ENCODE measurements at regions not wholly inside any gene's neighbourhood (a gene's known extent, or its start where the extent isn't known, plus 50 kb on each side); places are given as distances from the start of the nearest gene placed in this dataset.
A peak's percentile ranks its signal among the peaks of the same experiment; 100 is the strongest.

DNA sequence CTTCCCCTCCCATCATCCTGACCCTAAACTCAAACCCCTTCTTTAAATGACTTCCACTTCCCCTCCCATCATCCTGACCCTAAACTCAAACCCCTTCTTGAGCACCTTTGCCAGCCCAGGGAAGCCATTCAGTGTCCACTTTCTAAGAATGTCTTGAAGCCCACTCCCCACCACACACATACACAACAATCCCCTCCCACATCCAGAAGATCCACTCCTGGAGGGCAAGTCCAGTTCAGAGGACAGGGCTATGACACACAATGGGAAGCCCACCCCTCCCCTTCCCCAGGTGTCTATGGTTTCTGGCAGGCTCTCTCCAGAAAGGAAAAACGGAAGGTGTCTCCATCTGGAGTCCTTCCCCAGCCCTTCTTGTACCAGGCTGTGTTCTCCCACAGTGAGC, 117.1 kb downstream of the KCNA5 start:
- TF ChIP-seq, protein P1, sequence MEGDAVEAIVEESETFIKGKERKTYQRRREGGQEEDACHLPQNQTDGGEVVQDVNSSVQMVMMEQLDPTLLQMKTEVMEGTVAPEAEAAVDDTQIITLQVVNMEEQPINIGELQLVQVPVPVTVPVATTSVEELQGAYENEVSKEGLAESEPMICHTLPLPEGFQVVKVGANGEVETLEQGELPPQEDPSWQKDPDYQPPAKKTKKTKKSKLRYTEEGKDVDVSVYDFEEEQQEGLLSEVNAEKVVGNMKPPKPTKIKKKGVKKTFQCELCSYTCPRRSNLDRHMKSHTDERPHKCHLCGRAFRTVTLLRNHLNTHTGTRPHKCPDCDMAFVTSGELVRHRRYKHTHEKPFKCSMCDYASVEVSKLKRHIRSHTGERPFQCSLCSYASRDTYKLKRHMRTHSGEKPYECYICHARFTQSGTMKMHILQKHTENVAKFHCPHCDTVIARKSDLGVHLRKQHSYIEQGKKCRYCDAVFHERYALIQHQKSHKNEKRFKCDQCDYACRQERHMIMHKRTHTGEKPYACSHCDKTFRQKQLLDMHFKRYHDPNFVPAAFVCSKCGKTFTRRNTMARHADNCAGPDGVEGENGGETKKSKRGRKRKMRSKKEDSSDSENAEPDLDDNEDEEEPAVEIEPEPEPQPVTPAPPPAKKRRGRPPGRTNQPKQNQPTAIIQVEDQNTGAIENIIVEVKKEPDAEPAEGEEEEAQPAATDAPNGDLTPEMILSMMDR (IDR thresholded peaks at IDR 0.05), result no peak
- no peak for TF ChIP-seq POLR2AphosphoS5 (IDR thresholded peaks at IDR 0.05; ENCODE audit: insufficient read depth in 1 of 2, low read depth in 1 of 2)
- Histone ChIP-seq H3K4me3 (no peak overlapping the region), H3K36me3 (no peaks in the 10 kb centered on the region), H3K9me3 (no peaks in the 10 kb centered on the region), H3K4me1 (no peaks in the 10 kb centered on the region), H3K27me3 (no peaks in the 10 kb centered on the region), H3K27ac (no peak overlapping the region)
- DNase-seq (ENCODE audit: extremely low spot score in 2 of 2), result peak in 1 of 2 donors; percentile 67
- intact Hi-C loops (cut with DNase I), result no loop called here

GRCh38 chr12:5163661-5164060, 120.0 kb downstream of the KCNA5 start:
- no peak overlapping the region for H3K4me3 ChIP-seq
- intact Hi-C loops (cut with DNase I), result no loop called here
- TF ChIP-seq POLR2AphosphoS5 (IDR thresholded peaks at IDR 0.05; ENCODE audit: insufficient read depth in 1 of 2, low read depth in 1 of 2), result no peak
- no peak for TF ChIP-seq POLR2A (IDR thresholded peaks at IDR 0.05)
- TF ChIP-seq, protein P1 (IDR thresholded peaks at IDR 0.05), result no peak

GRCh38 chr12:5165296-5165970, 121.8 kb downstream of the KCNA5 start:
- intact Hi-C loops (cut with DNase I), result no loop called here
- TF ChIP-seq POLR2AphosphoS5 (IDR thresholded peaks at IDR 0.05; ENCODE audit: insufficient read depth in 1 of 2, low read depth in 1 of 2) (no peak), POLR2A (IDR thresholded peaks at IDR 0.05) (no peak)
- TF ChIP-seq, protein P1 (IDR thresholded peaks at IDR 0.05), result no peak

More at GRCh38 chr12:5163661-5164060, 120.0 kb downstream of the KCNA5 start:
- Histone ChIP-seq H3K9me3 (no peaks in the 10 kb centered on the region), H3K27me3 (no peaks in the 10 kb centered on the region), H3K4me1 (peaks cover 5% of the 10 kb centered on the region), H3K27ac (no peak overlapping the region), H3K36me3 (no peaks in the 10 kb centered on the region)
- DNase-seq (ENCODE audit: extremely low spot score in 2 of 2), result no peak

DNA sequence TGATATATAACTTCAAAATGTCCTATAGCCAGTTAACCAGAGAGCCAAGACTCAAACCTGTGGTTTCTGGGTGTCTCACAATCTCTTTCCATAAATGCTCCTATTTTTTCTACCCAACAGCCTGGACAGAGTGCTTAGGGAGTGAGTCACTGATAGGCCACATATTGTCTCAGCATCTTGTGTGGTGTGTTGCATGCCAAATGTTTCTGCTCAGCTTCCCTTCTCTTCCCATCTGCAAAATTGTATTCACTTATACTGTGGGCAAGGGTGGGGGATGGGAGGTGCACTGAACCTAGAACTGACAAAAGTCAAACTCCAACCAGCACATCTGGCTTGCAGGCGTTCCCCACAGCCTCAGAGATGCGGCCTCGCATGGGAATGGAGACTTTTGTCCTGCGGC, 123.3 kb downstream of the KCNA5 start:
- H3K27ac ChIP-seq, result no peak overlapping the region
- peaks cover 5% of the 10 kb centered on the region for H3K4me1 ChIP-seq
- intact Hi-C loops (cut with DNase I), result no loop called here
- H3K36me3 ChIP-seq, result no peaks in the 10 kb centered on the region
- no peak for DNase-seq (ENCODE audit: extremely low spot score in 2 of 2)
- no peaks in the 10 kb centered on the region for H3K27me3 ChIP-seq
- TF ChIP-seq POLR2AphosphoS5 (IDR thresholded peaks at IDR 0.05; ENCODE audit: insufficient read depth in 1 of 2, low read depth in 1 of 2), result no peak
- no peak for TF ChIP-seq POLR2A (IDR thresholded peaks at IDR 0.05)
- no peak overlapping the region for H3K4me3 ChIP-seq
- no peaks in the 10 kb centered on the region for H3K9me3 ChIP-seq

More at GRCh38 chr12:5165296-5165970, 121.8 kb downstream of the KCNA5 start:
- Histone ChIP-seq H3K4me1 (peaks cover 5% of the 10 kb centered on the region), H3K36me3 (no peaks in the 10 kb centered on the region), H3K27ac (no peak overlapping the region), H3K4me3 (no peak overlapping the region), H3K9me3 (no peaks in the 10 kb centered on the region), H3K27me3 (no peaks in the 10 kb centered on the region)
- DNase-seq (ENCODE audit: extremely low spot score in 2 of 2), result peak in 1 of 2 donors; percentile 34

DNA sequence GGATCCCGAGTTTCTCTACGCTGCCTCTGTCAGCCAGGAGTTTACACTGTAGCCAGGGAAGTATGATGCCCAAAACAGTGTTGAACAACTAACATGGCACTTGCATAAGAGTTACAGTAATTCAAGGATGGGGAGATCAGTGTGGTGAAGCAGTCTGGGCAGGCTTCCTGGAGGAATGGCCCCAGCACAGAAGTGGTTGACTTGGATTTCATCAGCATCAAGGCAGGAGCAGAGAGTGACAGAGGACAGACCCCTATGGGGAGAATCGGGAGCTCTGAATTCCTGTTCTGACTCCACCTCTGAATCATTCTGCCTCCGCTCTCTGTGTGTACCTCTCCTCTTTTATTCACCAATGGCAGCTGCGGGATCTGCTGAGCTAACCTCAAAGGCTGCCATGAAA, 124.5 kb downstream of the KCNA5 start:
- H3K27ac ChIP-seq, result no peak overlapping the region
- TF ChIP-seq, protein P1 (IDR thresholded peaks at IDR 0.05), result no peak
- TF ChIP-seq POLR2AphosphoS5 (IDR thresholded peaks at IDR 0.05; ENCODE audit: insufficient read depth in 1 of 2, low read depth in 1 of 2) (no peak), POLR2A (IDR thresholded peaks at IDR 0.05) (no peak)
- intact Hi-C loops (cut with DNase I), result no loop called here

More for the DNA sequence above, 124.5 kb downstream of the KCNA5 start:
- H3K9me3 ChIP-seq, result no peaks in the 10 kb centered on the region
- H3K4me1 ChIP-seq, result peaks cover 5% of the 10 kb centered on the region
- no peaks in the 10 kb centered on the region for H3K36me3 ChIP-seq
- no peaks in the 10 kb centered on the region for H3K27me3 ChIP-seq
- DNase-seq (ENCODE audit: extremely low spot score in 2 of 2), result peak in 1 of 2 donors; percentile 25
- no peak overlapping the region for H3K4me3 ChIP-seq
